ENCODE measurements at regions not wholly inside any gene's neighbourhood (a gene's known extent, or its start where the extent isn't known, plus 50 kb on each side); places are given as distances from the start of the nearest gene placed in this dataset.
"Not testable (repeated sequence)": the region's sequence is repeated elsewhere in the genome, so short reads cannot be mapped to it uniquely, and the experiment has no call there.

DNA sequence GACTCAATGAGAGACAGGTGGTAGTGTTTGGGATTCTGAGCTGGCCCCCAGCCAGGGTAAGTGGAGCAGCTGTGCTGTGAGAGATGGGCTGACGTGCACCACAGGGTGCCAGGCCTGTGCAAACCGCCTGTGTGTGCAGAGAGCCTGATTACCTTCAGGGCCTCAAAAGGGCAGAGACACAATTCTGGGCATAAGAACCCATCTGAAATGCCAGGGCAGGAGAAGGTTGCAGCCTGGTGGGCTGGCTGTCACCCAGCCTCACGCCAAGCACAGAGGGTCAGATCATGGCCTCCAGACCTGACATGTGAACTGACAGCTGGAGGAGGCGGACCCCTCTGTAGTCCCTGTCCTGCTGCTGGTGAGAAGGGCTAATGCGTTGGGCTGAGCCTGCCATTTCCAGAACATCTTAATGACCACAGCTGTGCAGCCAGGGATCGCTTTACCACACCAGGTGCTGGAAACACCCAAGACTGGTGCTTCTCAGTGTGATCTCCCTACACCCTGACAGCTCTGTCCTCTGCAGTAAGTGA lies 100.9 kb downstream of the ARL4C start:
- Histone ChIP-seq H3K9me3 (ENCODE audit: control insufficient read depth in 5 of 5, low read length in 5 of 5) (no peaks in the 10 kb centered on the region), H3K9ac (ENCODE audit: low read length in 5 of 5) (no peak overlapping the region), H3K27me3 (ENCODE audit: control insufficient read depth in 5 of 5, insufficient read depth in 4 of 5, low read length in 5 of 5) (peaks cover 0 to 7% (median 0%) of the 10 kb centered on the region in 5 donors), H3K36me3 (ENCODE audit: control insufficient read depth in 5 of 5, insufficient read depth in 5 of 5, low read length in 5 of 5) (no peaks in the 10 kb centered on the region), H3K4me3 (ENCODE audit: low read depth in 1 of 5, low read length in 5 of 5) (no peak overlapping the region), H3K27ac (ENCODE audit: low read depth, low read length) (no peak overlapping the region), H3K4me1 (ENCODE audit: control insufficient read depth in 5 of 5, insufficient read depth in 5 of 5, low read length in 5 of 5) (no peaks in the 10 kb centered on the region)

DNA sequence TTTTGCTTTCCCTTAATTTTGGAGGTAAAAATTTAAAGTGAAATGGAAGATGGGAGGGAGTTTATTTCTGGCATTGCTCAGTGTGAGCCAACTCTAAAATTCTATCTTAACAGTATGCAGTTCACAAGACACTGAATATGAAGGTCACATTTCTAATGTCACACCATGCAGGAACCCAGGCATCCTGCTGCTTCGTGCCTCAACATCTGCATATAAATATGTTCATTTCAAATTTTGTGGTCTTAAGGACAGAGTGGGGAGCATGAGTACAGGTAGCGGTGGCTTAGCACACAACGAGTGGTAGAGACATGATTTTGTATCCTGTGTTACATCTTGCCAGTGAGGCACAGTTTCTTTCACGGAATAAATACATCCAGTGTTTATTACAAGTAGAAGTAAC lies 102.4 kb downstream of the ARL4C start:
- Histone ChIP-seq H3K27me3 (ENCODE audit: control insufficient read depth in 5 of 5, insufficient read depth in 4 of 5, low read length in 5 of 5) (peaks cover 0 to 7% (median 0%) of the 10 kb centered on the region in 5 donors), H3K9ac (ENCODE audit: low read length in 5 of 5) (no peak overlapping the region), H3K9me3 (ENCODE audit: control insufficient read depth in 5 of 5, low read length in 5 of 5) (no peaks in the 10 kb centered on the region), H3K4me1 (ENCODE audit: control insufficient read depth in 5 of 5, insufficient read depth in 5 of 5, low read length in 5 of 5) (no peaks in the 10 kb centered on the region), H3K27ac (ENCODE audit: low read depth, low read length) (no peak overlapping the region), H3K36me3 (ENCODE audit: control insufficient read depth in 5 of 5, insufficient read depth in 5 of 5, low read length in 5 of 5) (no peaks in the 10 kb centered on the region), H3K4me3 (ENCODE audit: low read depth in 1 of 5, low read length in 5 of 5) (no peak overlapping the region)

DNA sequence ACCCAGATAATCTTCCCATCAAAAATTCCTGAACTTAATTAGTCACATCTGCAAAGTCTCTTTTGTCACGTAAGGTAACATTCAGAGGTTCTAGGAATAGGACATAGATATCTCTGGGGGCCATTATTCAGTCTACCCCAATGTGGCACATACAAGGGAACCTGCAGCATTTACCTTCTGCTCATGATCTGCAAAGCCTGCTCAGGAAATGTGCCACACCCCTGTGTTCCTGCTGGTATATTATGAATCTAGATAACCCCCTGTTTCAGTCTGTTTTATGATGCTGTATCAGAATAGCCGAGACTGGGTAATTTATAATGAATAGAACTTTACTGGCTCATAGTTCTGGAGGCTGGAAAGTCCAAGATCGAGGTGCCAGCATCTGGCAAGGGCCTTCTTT lies 103.5 kb downstream of the ARL4C start:
- Histone ChIP-seq H3K4me3 (ENCODE audit: low read depth in 1 of 5, low read length in 5 of 5) (no peak overlapping the region), H3K27me3 (ENCODE audit: control insufficient read depth in 5 of 5, insufficient read depth in 4 of 5, low read length in 5 of 5) (peaks cover 0 to 7% (median 0%) of the 10 kb centered on the region in 5 donors), H3K27ac (ENCODE audit: low read depth, low read length) (no peak overlapping the region), H3K36me3 (ENCODE audit: control insufficient read depth in 5 of 5, insufficient read depth in 5 of 5, low read length in 5 of 5) (no peaks in the 10 kb centered on the region), H3K9me3 (ENCODE audit: control insufficient read depth in 5 of 5, low read length in 5 of 5) (no peaks in the 10 kb centered on the region), H3K9ac (ENCODE audit: low read length in 5 of 5) (no peak overlapping the region), H3K4me1 (ENCODE audit: control insufficient read depth in 5 of 5, insufficient read depth in 5 of 5, low read length in 5 of 5) (peaks cover 0 to 4% (median 0%) of the 10 kb centered on the region in 5 donors)

DNA sequence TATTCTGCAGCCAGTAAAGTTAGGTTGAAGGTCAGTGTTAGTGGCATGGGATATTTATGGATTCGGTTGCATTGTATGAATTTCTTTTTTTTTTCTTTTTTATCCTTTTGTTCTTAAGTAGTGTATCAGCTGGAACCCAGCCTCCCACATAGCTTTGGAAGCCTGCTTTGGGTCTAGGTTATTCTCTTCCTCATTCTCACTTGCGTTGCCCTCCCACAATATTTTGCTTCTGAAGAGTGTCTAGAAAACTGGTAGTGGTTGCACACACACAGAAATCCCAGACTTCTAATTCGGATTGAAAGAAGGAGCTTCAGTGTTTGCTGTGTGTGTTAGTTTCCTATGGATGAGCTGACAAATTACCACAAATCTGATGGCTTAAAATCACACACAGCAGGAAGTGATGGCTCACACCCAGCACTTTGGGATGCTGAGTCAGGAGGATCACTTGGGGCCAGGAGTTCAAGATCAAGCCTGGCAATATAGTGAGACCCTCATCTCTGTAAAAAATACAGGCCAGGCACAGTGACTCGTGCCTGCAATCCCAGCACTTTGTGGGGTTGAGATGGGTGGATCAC lies 104.8 kb downstream of the ARL4C start:
- H3K27ac ChIP-seq (ENCODE audit: low read depth, low read length), result no peak overlapping the region
- no peaks in the 10 kb centered on the region for H3K9me3 ChIP-seq (ENCODE audit: control insufficient read depth in 5 of 5, low read length in 5 of 5)
- peaks cover 0 to 7% (median 0%) of the 10 kb centered on the region in 5 donors for H3K27me3 ChIP-seq (ENCODE audit: control insufficient read depth in 5 of 5, insufficient read depth in 4 of 5, low read length in 5 of 5)
- H3K4me3 ChIP-seq (ENCODE audit: low read depth in 1 of 5, low read length in 5 of 5), result no peak overlapping the region
- no peak overlapping the region for H3K9ac ChIP-seq (ENCODE audit: low read length in 5 of 5)
- peaks cover 0 to 5% (median 0%) of the 10 kb centered on the region in 5 donors for H3K4me1 ChIP-seq (ENCODE audit: control insufficient read depth in 5 of 5, insufficient read depth in 5 of 5, low read length in 5 of 5)
- no peaks in the 10 kb centered on the region for H3K36me3 ChIP-seq (ENCODE audit: control insufficient read depth in 5 of 5, insufficient read depth in 5 of 5, low read length in 5 of 5)

DNA sequence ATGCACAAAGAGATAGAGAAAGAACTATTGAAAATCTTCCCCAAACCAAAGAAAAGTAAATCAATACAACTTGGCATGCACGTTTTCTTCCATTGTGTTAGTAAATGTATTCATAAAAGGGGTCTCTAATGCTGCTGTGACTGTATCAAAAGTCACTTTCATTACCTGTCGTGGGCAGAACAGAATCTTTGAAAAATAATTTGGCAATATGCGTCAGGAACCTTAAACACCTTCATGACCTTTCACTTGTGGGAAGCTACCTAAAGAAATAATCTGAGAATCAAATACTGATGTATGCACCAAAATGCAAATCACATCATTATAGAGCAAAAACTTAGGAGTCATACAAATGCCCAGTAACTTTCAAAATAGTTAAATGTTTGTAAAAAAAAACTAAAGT lies 105.3 kb downstream of the ARL4C start:
- H3K36me3 ChIP-seq (ENCODE audit: control insufficient read depth in 5 of 5, insufficient read depth in 5 of 5, low read length in 5 of 5), result no peaks in the 10 kb centered on the region
- H3K4me3 ChIP-seq (ENCODE audit: low read depth in 1 of 5, low read length in 5 of 5), result no peak overlapping the region
- H3K4me1 ChIP-seq (ENCODE audit: control insufficient read depth in 5 of 5, insufficient read depth in 5 of 5, low read length in 5 of 5), result peaks cover 0 to 5% (median 0%) of the 10 kb centered on the region in 5 donors
- H3K27ac ChIP-seq (ENCODE audit: low read depth, low read length), result no peak overlapping the region
- peaks cover 0 to 7% (median 0%) of the 10 kb centered on the region in 5 donors for H3K27me3 ChIP-seq (ENCODE audit: control insufficient read depth in 5 of 5, insufficient read depth in 4 of 5, low read length in 5 of 5)
- no peaks in the 10 kb centered on the region for H3K9me3 ChIP-seq (ENCODE audit: control insufficient read depth in 5 of 5, low read length in 5 of 5)
- H3K9ac ChIP-seq (ENCODE audit: low read length in 5 of 5), result no peak overlapping the region

DNA sequence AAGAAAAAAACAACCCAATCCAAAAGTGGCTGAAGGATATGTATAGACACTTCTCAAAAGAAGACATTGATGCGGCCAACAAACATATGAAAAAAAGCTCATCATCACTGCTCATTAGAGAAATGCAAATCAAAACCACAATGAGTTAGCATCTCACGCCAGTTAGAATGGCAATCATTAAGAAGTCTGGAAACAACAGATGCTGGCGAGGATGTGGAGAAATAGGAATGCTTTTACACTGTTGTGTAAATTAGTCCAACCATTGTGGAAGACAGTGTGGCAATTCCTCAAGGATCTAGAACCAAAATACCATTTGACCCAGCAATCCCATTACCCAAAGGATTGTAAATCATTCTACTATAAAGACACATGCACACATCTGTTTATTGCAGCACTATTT lies 107.2 kb downstream of the ARL4C start:
- not testable (repeated sequence) for H3K9ac ChIP-seq (ENCODE audit: low read length in 5 of 5); H3K9me3 ChIP-seq (ENCODE audit: control insufficient read depth in 5 of 5, low read length in 5 of 5); H3K4me1 ChIP-seq (ENCODE audit: control insufficient read depth in 5 of 5, insufficient read depth in 5 of 5, low read length in 5 of 5); H3K27me3 ChIP-seq (ENCODE audit: control insufficient read depth in 5 of 5, insufficient read depth in 4 of 5, low read length in 5 of 5); H3K4me3 ChIP-seq (ENCODE audit: low read depth in 1 of 5, low read length in 5 of 5); H3K36me3 ChIP-seq (ENCODE audit: control insufficient read depth in 5 of 5, insufficient read depth in 5 of 5, low read length in 5 of 5); H3K27ac ChIP-seq (ENCODE audit: low read depth, low read length)

DNA sequence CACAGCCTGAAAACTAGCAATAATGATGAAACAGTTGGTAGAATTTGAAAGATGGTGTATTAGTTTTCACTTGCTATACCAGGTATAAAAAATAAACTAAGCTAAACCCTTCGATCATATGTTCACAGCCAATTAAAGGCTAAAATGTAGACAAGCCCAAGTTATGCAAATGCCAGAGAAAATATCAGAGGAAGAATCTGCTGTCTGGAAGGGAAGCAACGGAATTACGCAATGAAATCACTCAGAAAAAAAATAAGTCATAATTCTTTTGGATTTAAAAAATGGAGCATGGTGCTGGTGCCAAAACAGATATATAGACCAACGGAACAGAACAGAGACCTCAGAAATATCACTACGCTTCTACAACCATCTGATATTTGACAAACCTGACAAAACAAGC lies 108.3 kb downstream of the ARL4C start:
- H3K4me1 ChIP-seq (ENCODE audit: control insufficient read depth in 5 of 5, insufficient read depth in 5 of 5, low read length in 5 of 5), result peaks cover 0 to 5% (median 0%) of the 10 kb centered on the region in 5 donors

DNA sequence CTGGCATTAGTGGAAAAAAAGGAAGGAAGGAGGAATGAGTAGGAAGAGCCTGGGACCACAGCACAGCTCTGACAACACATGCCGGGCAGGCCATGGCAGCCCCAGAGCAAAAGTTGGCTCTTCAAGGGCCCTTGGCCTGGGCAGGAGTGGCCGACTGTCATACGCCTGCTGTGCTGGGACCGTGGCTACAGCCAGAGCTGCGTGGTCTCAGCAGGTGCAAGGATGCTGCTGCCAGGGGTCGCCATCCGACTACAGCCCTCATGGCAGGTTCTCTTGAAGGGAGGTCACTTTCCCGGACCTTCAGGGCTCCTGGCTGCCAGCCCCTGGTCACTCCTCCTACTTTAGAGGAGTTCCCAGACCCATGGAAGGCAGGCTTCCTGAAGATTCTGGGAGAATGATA lies 109.9 kb downstream of the ARL4C start:
- Histone ChIP-seq H3K4me3 (ENCODE audit: low read depth in 1 of 5, low read length in 5 of 5) (no peak overlapping the region), H3K9ac (ENCODE audit: low read length in 5 of 5) (no peak overlapping the region), H3K36me3 (ENCODE audit: control insufficient read depth in 5 of 5, insufficient read depth in 5 of 5, low read length in 5 of 5) (no peaks in the 10 kb centered on the region), H3K27me3 (ENCODE audit: control insufficient read depth in 5 of 5, insufficient read depth in 4 of 5, low read length in 5 of 5) (peaks cover 0 to 3% (median 0%) of the 10 kb centered on the region in 5 donors), H3K4me1 (ENCODE audit: control insufficient read depth in 5 of 5, insufficient read depth in 5 of 5, low read length in 5 of 5) (peaks cover 0 to 5% (median 0%) of the 10 kb centered on the region in 5 donors), H3K27ac (ENCODE audit: low read depth, low read length) (no peak overlapping the region), H3K9me3 (ENCODE audit: control insufficient read depth in 5 of 5, low read length in 5 of 5) (no peaks in the 10 kb centered on the region)

More for the DNA sequence above, 108.3 kb downstream of the ARL4C start:
- Histone ChIP-seq H3K9ac (ENCODE audit: low read length in 5 of 5) (no peak overlapping the region), H3K27me3 (ENCODE audit: control insufficient read depth in 5 of 5, insufficient read depth in 4 of 5, low read length in 5 of 5) (peaks cover 0 to 3% (median 0%) of the 10 kb centered on the region in 5 donors), H3K27ac (ENCODE audit: low read depth, low read length) (no peak overlapping the region), H3K9me3 (ENCODE audit: control insufficient read depth in 5 of 5, low read length in 5 of 5) (no peaks in the 10 kb centered on the region), H3K4me3 (ENCODE audit: low read depth in 1 of 5, low read length in 5 of 5) (no peak overlapping the region), H3K36me3 (ENCODE audit: control insufficient read depth in 5 of 5, insufficient read depth in 5 of 5, low read length in 5 of 5) (no peaks in the 10 kb centered on the region)

DNA sequence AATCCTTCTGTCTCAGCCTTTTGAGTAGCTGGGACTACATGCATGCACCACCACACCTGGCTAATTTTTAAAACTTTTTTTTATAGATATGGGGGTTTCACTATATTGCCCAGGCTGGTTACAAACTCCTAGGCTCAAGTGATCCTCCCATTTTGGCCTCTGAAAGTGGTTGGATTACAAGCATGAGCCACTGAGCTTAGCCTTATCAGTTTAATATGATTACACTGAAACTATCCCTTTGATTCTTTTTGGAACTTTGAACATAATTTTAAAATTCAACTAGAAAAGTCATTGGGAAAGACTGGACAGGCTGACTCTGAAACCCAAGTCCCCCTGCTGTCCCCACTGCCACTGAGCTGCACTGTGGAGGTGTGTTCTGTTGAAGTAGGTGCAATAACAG lies 114.8 kb downstream of the ARL4C start:
- Histone ChIP-seq H3K4me1 (ENCODE audit: control insufficient read depth in 5 of 5, insufficient read depth in 5 of 5, low read length in 5 of 5) (peaks cover 0 to 9% (median 3%) of the 10 kb centered on the region in 5 donors), H3K27ac (ENCODE audit: low read depth, low read length) (no peak overlapping the region), H3K4me3 (ENCODE audit: low read depth in 1 of 5, low read length in 5 of 5) (no peak overlapping the region), H3K9ac (ENCODE audit: low read length in 5 of 5) (no peak overlapping the region), H3K27me3 (ENCODE audit: control insufficient read depth in 5 of 5, insufficient read depth in 4 of 5, low read length in 5 of 5) (peaks cover 0 to 7% (median 3%) of the 10 kb centered on the region in 5 donors), H3K36me3 (ENCODE audit: control insufficient read depth in 5 of 5, insufficient read depth in 5 of 5, low read length in 5 of 5) (no peaks in the 10 kb centered on the region), H3K9me3 (ENCODE audit: control insufficient read depth in 5 of 5, low read length in 5 of 5) (no peaks in the 10 kb centered on the region)

DNA sequence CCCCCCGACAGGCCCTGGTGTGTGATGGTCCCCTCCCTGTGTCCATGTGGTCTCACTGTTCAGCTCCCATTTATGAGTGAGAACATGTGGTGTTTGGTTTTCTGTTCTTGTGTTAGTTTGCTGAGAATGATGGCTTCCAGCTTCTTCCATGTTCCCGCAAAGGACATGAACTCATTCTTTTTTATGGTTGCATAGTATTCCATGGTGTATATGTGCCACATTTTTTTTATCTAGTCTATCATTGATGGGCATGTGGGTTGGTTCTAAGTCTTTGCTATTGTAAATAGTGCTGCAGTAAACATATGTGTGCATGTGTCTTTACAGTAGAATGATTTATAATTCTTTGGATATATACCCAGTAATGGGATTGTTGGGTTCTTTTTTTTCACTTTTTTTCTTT lies 117.9 kb downstream of the ARL4C start:
- not testable (repeated sequence) for H3K27ac ChIP-seq (ENCODE audit: low read depth, low read length); H3K36me3 ChIP-seq (ENCODE audit: control insufficient read depth in 5 of 5, insufficient read depth in 5 of 5, low read length in 5 of 5); H3K4me3 ChIP-seq (ENCODE audit: low read depth in 1 of 5, low read length in 5 of 5); H3K9me3 ChIP-seq (ENCODE audit: control insufficient read depth in 5 of 5, low read length in 5 of 5); H3K27me3 ChIP-seq (ENCODE audit: control insufficient read depth in 5 of 5, insufficient read depth in 4 of 5, low read length in 5 of 5); H3K9ac ChIP-seq (ENCODE audit: low read length in 5 of 5); H3K4me1 ChIP-seq (ENCODE audit: control insufficient read depth in 5 of 5, insufficient read depth in 5 of 5, low read length in 5 of 5)

Data from subcutaneous abdominal adipose tissue (tissue), 5 donors.